GM19023 (cell line): ENCODE measurements at regions not wholly inside any gene's neighbourhood (a gene's known extent, or its start where the extent isn't known, plus 50 kb on each side); places are given as distances from the start of the nearest gene placed in this dataset.

Source experiments
- ATAC-seq: cut with Tn5 transposase; IDR thresholded peaks from one replicate; pipeline ENCODE4 v1.9.1; 2021; ENCODE audit warnings: mild to moderate bottlenecking, moderate library complexity; ENCODE audit not compliant: unreplicated experiment

GRCh38 chrX:19172741-19173140 lies 50.5 kb upstream of the ADGRG2 start:
- no peak for ATAC-seq

- no peak for ATAC-seq
Observed at GRCh38 chrX:19174401-19175025, 52.2 kb upstream of the ADGRG2 start.

GRCh38 chrX:19176901-19177630 lies 54.8 kb upstream of the ADGRG2 start:
- no peak for ATAC-seq

GRCh38 chrX:19177721-19178120 lies 55.5 kb upstream of the ADGRG2 start:
- ATAC-seq: no peak

- ATAC-seq: no peak
Observed at GRCh38 chrX:19178402-19178801, 56.1 kb upstream of the ADGRG2 start.

- ATAC-seq: no peak
Observed at GRCh38 chrX:19179389-19179788, 57.1 kb upstream of the ADGRG2 start.

- ATAC-seq: no peak
Observed at GRCh38 chrX:19181345-19181744, 59.1 kb upstream of the ADGRG2 start.

- ATAC-seq: no peak
Observed at GRCh38 chrX:19182785-19183184, 60.5 kb upstream of the ADGRG2 start.

GRCh38 chrX:19183761-19184477 lies 61.7 kb upstream of the ADGRG2 start:
- no peak for ATAC-seq

- ATAC-seq: no peak
Observed at GRCh38 chrX:19188566-19188965, 66.3 kb upstream of the ADGRG2 start.

GRCh38 chrX:19190902-19191301 lies 68.6 kb upstream of the ADGRG2 start:
- ATAC-seq: no peak

- no peak for ATAC-seq
Observed at GRCh38 chrX:19193565-19193964, 71.3 kb upstream of the ADGRG2 start.

GRCh38 chrX:19194285-19195242 lies 72.3 kb upstream of the ADGRG2 start:
- peak; percentile 63 for ATAC-seq

GRCh38 chrX:19195243-19195610 lies 73.0 kb upstream of the ADGRG2 start:
- no peak for ATAC-seq

- no peak for ATAC-seq
Observed at GRCh38 chrX:19198473-19198872, 76.2 kb upstream of the ADGRG2 start.

- ATAC-seq: no peak
Observed at GRCh38 chrX:19202171-19202570, 79.9 kb upstream of the ADGRG2 start.

GRCh38 chrX:19204636-19205035 lies 82.4 kb upstream of the ADGRG2 start:
- ATAC-seq: no peak

GRCh38 chrX:19212037-19212436 lies 89.8 kb upstream of the ADGRG2 start:
- ATAC-seq: no peak

- no peak for ATAC-seq
Observed at GRCh38 chrX:19213610-19214152, 91.4 kb upstream of the ADGRG2 start.

GRCh38 chrX:19214311-19214710 lies 92.0 kb upstream of the ADGRG2 start:
- ATAC-seq: no peak

- no peak for ATAC-seq
Observed at GRCh38 chrX:19225909-19226308, 103.6 kb upstream of the ADGRG2 start.
